H1 (cell line): ENCODE measurements at regions not wholly inside any gene's neighbourhood (a gene's known extent, or its start where the extent isn't known, plus 50 kb on each side); places are given as distances from the start of the nearest gene placed in this dataset.

Experiments used
- CTCF ChIA-PET: fragments of 300-600 bp; sonication (Branson Sonifier 250); formaldehyde crosslinking; loops from one replicate; lab custom pipeline; 2021; ENCODE audit not compliant: partially characterized antibody; lab: Charles Lee
- POLR2A ChIA-PET: fragments of 300-600 bp; sonication (Branson Sonifier 250); formaldehyde crosslinking; loops from one replicate; lab custom pipeline; 2021; ENCODE audit warnings: inconsistent platforms; ENCODE audit not compliant: partially characterized antibody; lab: Charles Lee
- DNase-seq, 2 experiments: peaks; one replicate each; pipeline versions ENCODE4 v3.0.0 to v3.0.0-alpha.2; 2010 to 2022; ENCODE audit warnings: low spot score in 2 of 2, low read depth in 1 of 2, mixed read lengths in 1 of 2
- FAIRE-seq: peaks from 2 replicates; lab custom pipeline; 2011; peaks lifted over from hg19 to GRCh38; lab: Jason Lieb, UNC
- H2AFZ ChIP-seq: 2 replicates; pipeline ENCODE4 v1.8.1; 2012; ENCODE audit warnings: low read length, inconsistent platforms
- H2AK5ac ChIP-seq: 2 replicates; pipeline ENCODE4 v1.6.1; 2013; ENCODE audit warnings: low read depth, low read length
- H2BK120ac ChIP-seq: replicated peaks from 2 replicates; pipeline ENCODE3; 2013; ENCODE audit warnings: low read depth, low read length, inconsistent platforms
- H2BK12ac ChIP-seq: 2 replicates; pipeline ENCODE4 v1.6.1; 2013; ENCODE audit warnings: low read depth, low read length
- H2BK15ac ChIP-seq: 2 replicates; pipeline ENCODE4 v1.6.1; 2013; ENCODE audit warnings: low read length
- H2BK20ac ChIP-seq: 2 replicates; pipeline ENCODE4 v1.6.1; 2013; ENCODE audit warnings: low read length
- H2BK5ac ChIP-seq: 2 replicates; pipeline ENCODE4 v1.6.1; 2013; ENCODE audit warnings: low read depth, low read length
- H3K14ac ChIP-seq: 2 replicates; pipeline ENCODE4 v1.6.1; 2013; ENCODE audit warnings: inconsistent platforms; ENCODE audit not compliant: insufficient read length
- H3K18ac ChIP-seq: 2 replicates; pipeline ENCODE4 v1.6.1; 2013; ENCODE audit warnings: low read length; ENCODE audit errors: extremely low read depth
- H3K23ac ChIP-seq: 2 replicates; pipeline ENCODE4 v1.6.1; 2013; ENCODE audit warnings: inconsistent platforms; ENCODE audit not compliant: insufficient read length
- H3K23me2 ChIP-seq: 2 replicates; pipeline ENCODE4 v1.6.1; 2013; ENCODE audit warnings: low read depth, low read length
- H3K27ac ChIP-seq: 2 replicates; pipeline ENCODE4 v1.6.1; 2011; ENCODE audit warnings: low read depth, low read length, inconsistent platforms
- H3K27me3 ChIP-seq, 4 experiments: replicated peaks in 1 of 4; 1 replicate in 1 of 4; 2 replicates in 3 of 4; pipeline versions ENCODE4 v1.6.1 to v1.8.1; 2011 to 2013; ENCODE audit warnings: low read length in 3 of 4, mild to moderate bottlenecking in 3 of 4, inconsistent platforms in 2 of 4, mixed read lengths in 2 of 4, moderate library complexity in 1 of 4; ENCODE audit not compliant: control insufficient read depth in 3 of 4, insufficient read depth in 3 of 4; ENCODE audit errors: extremely low read depth in 1 of 4
- H3K36me3 ChIP-seq, 4 experiments: 2 replicates each; pipeline versions ENCODE4 v1.6.1 to v1.8.1; 2011 to 2013; ENCODE audit warnings: mild to moderate bottlenecking in 4 of 4, low read length in 3 of 4, moderate library complexity in 2 of 4, control low read depth in 1 of 4, inconsistent platforms in 1 of 4; ENCODE audit not compliant: insufficient read depth in 4 of 4, control insufficient read depth in 2 of 4
- H3K4ac ChIP-seq: replicated peaks from 2 replicates; pipeline ENCODE3; 2013; ENCODE audit warnings: low read length, low read depth, mixed read lengths, inconsistent platforms; ENCODE audit not compliant: insufficient read length
- H3K4me1 ChIP-seq, 4 experiments: replicated peaks in 1 of 4; 1 replicate in 1 of 4; 2 replicates in 3 of 4; pipeline versions ENCODE4 v1.6.1 to v1.8.1; 2011 to 2013; ENCODE audit warnings: low read length in 3 of 4, inconsistent platforms in 2 of 4, mixed read lengths in 1 of 4; ENCODE audit not compliant: insufficient read depth in 4 of 4, control insufficient read depth in 3 of 4
- H3K4me2 ChIP-seq, 2 experiments: 2 replicates each; pipeline versions ENCODE4 v1.6.1 to v1.8.1; 2011 to 2013; ENCODE audit warnings: low read depth in 2 of 2, low read length in 2 of 2, control low read depth in 1 of 2, inconsistent platforms in 1 of 2, mild to moderate bottlenecking in 1 of 2; ENCODE audit not compliant: insufficient read depth in 1 of 2
- H3K4me3 ChIP-seq, 4 experiments: fragments of 200-600, 300-600 bp in 1 of 4; sonication (generic), shearing (Covaris generic), sonication (Bioruptor Twin) in 1 of 4; 2 replicates each; pipeline versions ENCODE4 v1.5.1 to v1.8.1; 2011 to 2016; ENCODE audit warnings: low read length in 4 of 4, low read depth in 3 of 4, control low read depth in 2 of 4, inconsistent platforms in 2 of 4, mild to moderate bottlenecking in 2 of 4, mixed read lengths in 1 of 4, moderate library complexity in 1 of 4; ENCODE audit not compliant: insufficient read depth in 2 of 4; ENCODE audit errors: extremely low read depth in 1 of 4
- H3K56ac ChIP-seq: replicated peaks from 2 replicates; pipeline ENCODE3; 2013; ENCODE audit warnings: low read depth, mild to moderate bottlenecking, mixed read lengths, low read length, inconsistent platforms; ENCODE audit not compliant: insufficient read length
- H3K79me1 ChIP-seq: 2 replicates; pipeline ENCODE4 v1.6.1; 2013; ENCODE audit warnings: low read depth, low read length, control low read depth
- H3K79me2 ChIP-seq, 2 experiments: 2 replicates each; pipeline versions ENCODE4 v1.6.1 to v1.8.1; 2012 to 2013; ENCODE audit warnings: low read length in 2 of 2, mild to moderate bottlenecking in 2 of 2, inconsistent platforms in 1 of 2; ENCODE audit not compliant: insufficient read depth in 2 of 2, control insufficient read depth in 1 of 2
- H3K9ac ChIP-seq, 4 experiments: replicated peaks in 1 of 4; 1 replicate in 1 of 4; 2 replicates in 3 of 4; pipeline versions ENCODE4 v1.6.1 to v1.8.1; 2011 to 2013; ENCODE audit warnings: low read depth in 3 of 4, low read length in 3 of 4, control low read depth in 2 of 4, mild to moderate bottlenecking in 2 of 4, moderate library complexity in 2 of 4, inconsistent platforms in 1 of 4; ENCODE audit errors: extremely low read depth in 1 of 4
- H3K9me3 ChIP-seq, 2 experiments: 2 replicates each; pipeline versions ENCODE4 v1.6.1 to v1.8.1; 2012 to 2013; ENCODE audit warnings: mild to moderate bottlenecking in 2 of 2, moderate library complexity in 2 of 2, control low read depth in 1 of 2, inconsistent platforms in 1 of 2, low read depth in 1 of 2, low read length in 1 of 2, mixed read lengths in 1 of 2; ENCODE audit not compliant: insufficient read depth in 2 of 2
- H4K20me1 ChIP-seq, 2 experiments: replicated peaks in 1 of 2; 2 replicates each; pipeline versions ENCODE3 to v1.8.1; 2011 to 2013; ENCODE audit warnings: inconsistent platforms in 2 of 2, low read length in 2 of 2, mild to moderate bottlenecking in 1 of 2; ENCODE audit not compliant: insufficient read depth in 2 of 2, control insufficient read depth in 1 of 2
- H4K5ac ChIP-seq: 2 replicates; pipeline ENCODE4 v1.6.1; 2013; ENCODE audit warnings: low read length, low read depth, mixed read lengths, inconsistent platforms; ENCODE audit not compliant: insufficient read length
- H4K8ac ChIP-seq: 2 replicates; pipeline ENCODE4 v1.8.0; 2013; ENCODE audit warnings: mild to moderate bottlenecking, moderate library complexity, low read length, inconsistent platforms; ENCODE audit not compliant: insufficient read depth; ENCODE audit errors: extremely low read depth
- H4K91ac ChIP-seq: replicated peaks from 2 replicates; pipeline ENCODE3; 2013; ENCODE audit warnings: low read length, mixed read lengths, inconsistent platforms; ENCODE audit not compliant: insufficient read length
- ASH2L ChIP-seq: fragments of 200-600, 300-600 bp; sonication (generic); IDR thresholded peaks from one replicate; pipeline ENCODE4 v1.7.1; 2017; ENCODE audit warnings: low read length
- EZH2 ChIP-seq: fragments of 200-600 bp; sonication (generic); IDR thresholded peaks from 2 replicates; pipeline ENCODE4 v1.7.1; 2012; ENCODE audit warnings: low read depth, mild to moderate bottlenecking, moderate library complexity, low read length, inconsistent platforms; ENCODE audit not compliant: severe bottlenecking
- HDAC6 ChIP-seq: IDR thresholded peaks from one replicate; pipeline ENCODE4 v1.7.1; 2012; ENCODE audit warnings: low read depth, mild to moderate bottlenecking, inconsistent platforms, low read length, moderate library complexity
- NRF1 ChIP-seq: IDR thresholded peaks from 2 replicates; pipeline ENCODE4 v1.6.1; 2011; ENCODE audit warnings: mild to moderate bottlenecking, low read depth, low read length, improper control_type of control experiment
- POU5F1 ChIP-seq: IDR thresholded peaks from 2 replicates; pipeline ENCODE4 v1.6.1; 2011; ENCODE audit warnings: low read depth, mild to moderate bottlenecking, low read length, moderate library complexity
- SUZ12 ChIP-seq: fragments of 200-600 bp; sonication (generic); IDR thresholded peaks from 2 replicates; pipeline ENCODE4 v1.6.1; 2012; ENCODE audit warnings: mild to moderate bottlenecking, inconsistent platforms, low read length, moderate library complexity, mixed read lengths
- TAF7 ChIP-seq: optimal IDR thresholded peaks from 2 replicates; pipeline ENCODE3; 2011; ENCODE audit warnings: low read depth, mild to moderate bottlenecking, inconsistent platforms, low read length, moderate library complexity, borderline replicate concordance
- USF2 ChIP-seq: IDR thresholded peaks from 2 replicates; pipeline ENCODE4 v1.6.1; 2011; ENCODE audit warnings: low read length, improper control_type of control experiment
- YY1 ChIP-seq: IDR thresholded peaks from 2 replicates; pipeline ENCODE4 v1.6.1; 2011; ENCODE audit warnings: low read depth, mild to moderate bottlenecking, low read length
- WGBS, 2 experiments: shearing (Covaris generic) in 1 of 2; methylation state at CpG; one replicate each; pipeline versions ENCODE4 v1.1.6 to v1.1.7; 2013 to 2015; ENCODE audit warnings: low lambda C conversion rate in 2 of 2, mixed read lengths in 2 of 2, inconsistent platforms in 1 of 2, low coverage in 1 of 2, missing lambda C conversion rate in 1 of 2; ENCODE audit not compliant: insufficient replicate concordance in 2 of 2, insufficient coverage in 1 of 2, insufficient read length in 1 of 2; ENCODE audit errors: extremely low coverage in 1 of 2, missing lambda C conversion rate in 1 of 2; 5-methylcytosine and 5-hydroxymethylcytosine counted together

- no peak overlapping the region for H4K5ac ChIP-seq
- H4K91ac ChIP-seq: no peak overlapping the region
- TF ChIP-seq ASH2L (no peak), NRF1 (no peak), POU5F1 (no peak), SUZ12 (no peak), YY1 (no peak), USF2 (no peak), HDAC6 (no peak), EZH2 (no peak), TAF7 (no peak)
- H3K27me3 ChIP-seq: no peaks in the 10 kb centered on the region
- H3K4me2 ChIP-seq: no peak overlapping the region
- H3K4me1 ChIP-seq: peaks cover 0 to 5% (median 0%) of the 10 kb centered on the region in 4 experiments; a peak in 2 of 7 replicates
- no peak overlapping the region for H3K4me3 ChIP-seq
- DNase-seq: no peak
- CTCF ChIA-PET: interaction anchor here (0.8 kb wide), 1 partner anchor 53 kb away, joined by 3 read pairs; no protein-coding TSS in a partner anchor
- H3K27ac ChIP-seq: no peak overlapping the region
- H3K18ac ChIP-seq: no peak overlapping the region
- no peak overlapping the region; the same call in 1 of the 2 replicates for H4K8ac ChIP-seq
- no peak overlapping the region for H2AK5ac ChIP-seq
- H3K36me3 ChIP-seq: no peaks in the 10 kb centered on the region
- WGBS, 2 experiments: 91% methylated on average over 20 of the region's 20 CpGs; no CpG with 5 or more reads in 1 of the 2 experiments
- H3K4ac ChIP-seq: no peak overlapping the region
- no peak overlapping the region for H3K14ac ChIP-seq
- no peaks in the 10 kb centered on the region for H3K79me1 ChIP-seq
- no peak overlapping the region for H2AFZ ChIP-seq
- peaks cover 4% of the 10 kb centered on the region; the same call in 1 of the 2 replicates for H3K23me2 ChIP-seq
- no peak overlapping the region for H3K56ac ChIP-seq
- no peak for FAIRE-seq
- no peak overlapping the region for H2BK5ac ChIP-seq
- H4K20me1 ChIP-seq: no peaks in the 10 kb centered on the region
- POLR2A ChIA-PET: no interaction called here
- no peaks in the 10 kb centered on the region for H3K79me2 ChIP-seq
- H3K23ac ChIP-seq: no peak overlapping the region
- H3K9ac ChIP-seq: no peak overlapping the region
- no peak overlapping the region for H2BK15ac ChIP-seq
- no peak overlapping the region for H2BK20ac ChIP-seq
- H2BK12ac ChIP-seq: peak overlapping the region; percentile 68; the same call in 1 of the 2 replicates
- H3K9me3 ChIP-seq: no peaks in the 10 kb centered on the region
- H2BK120ac ChIP-seq: no peak overlapping the region
Observed at GRCh38 chr16:86707581-86707980, 129.2 kb downstream of the FOXL1 start.
